Liver (tissue), 8 donors: ENCODE measurements at regions not wholly inside any gene's neighbourhood (a gene's known extent, or its start where the extent isn't known, plus 50 kb on each side); places are given as distances from the start of the nearest gene placed in this dataset.

Experiments used
- DNase-seq: peaks from one replicate; pipeline ENCODE4 v3.0.0-alpha.2; 2017; ENCODE audit warnings: low spot score
- H3K27ac ChIP-seq, 2 donors: one replicate each; pipeline ENCODE4 v1.7.0; 2013; ENCODE audit warnings: inconsistent platforms in 2 of 2, low read length in 2 of 2, control low read depth in 1 of 2, low read depth in 1 of 2, mild to moderate bottlenecking in 1 of 2
- H3K27me3 ChIP-seq, 4 donors: one replicate each; pipeline versions ENCODE4 v1.6.1 to v1.7.0; 2013; ENCODE audit warnings: low read length in 3 of 4, inconsistent platforms in 1 of 4, mild to moderate bottlenecking in 1 of 4, moderate library complexity in 1 of 4; ENCODE audit not compliant: control insufficient read depth in 4 of 4, insufficient read depth in 4 of 4
- H3K36me3 ChIP-seq, 4 donors: one replicate each; pipeline versions ENCODE4 v1.6.1 to v1.7.0; 2013; ENCODE audit warnings: low read length in 3 of 4, mild to moderate bottlenecking in 3 of 4, low read depth in 1 of 4, moderate library complexity in 1 of 4; ENCODE audit not compliant: control insufficient read depth in 4 of 4, insufficient read depth in 3 of 4
- H3K4me1 ChIP-seq, 4 donors: one replicate each; pipeline versions ENCODE4 v1.6.1 to v1.7.0; 2013; ENCODE audit warnings: low read length in 3 of 4, mild to moderate bottlenecking in 3 of 4, moderate library complexity in 1 of 4; ENCODE audit not compliant: control insufficient read depth in 4 of 4, insufficient read depth in 4 of 4
- H3K4me3 ChIP-seq, 3 donors: one replicate each; pipeline versions ENCODE4 v1.6.1 to v1.7.0; 2013; ENCODE audit warnings: low read length in 3 of 3, control low read depth in 1 of 3, low read depth in 1 of 3, mild to moderate bottlenecking in 1 of 3
- H3K9ac ChIP-seq, 2 donors: one replicate each; pipeline ENCODE4 v1.7.0; 2013; ENCODE audit warnings: low read length in 2 of 2, mild to moderate bottlenecking in 2 of 2, moderate library complexity in 2 of 2, control low read depth in 1 of 2, low read depth in 1 of 2
- H3K9me3 ChIP-seq, 4 donors: one replicate each; pipeline versions ENCODE4 v1.6.1 to v1.7.0; 2013; ENCODE audit warnings: low read length in 3 of 4; ENCODE audit not compliant: control insufficient read depth in 4 of 4
- CTCF ChIP-seq: fragments of 150-350 bp; IDR thresholded peaks from 2 replicates; pipeline ENCODE4 v1.5.1; 2017; ENCODE audit warnings: improper control_type of control experiment, low read depth, low read length; ENCODE audit not compliant: missing input control
- EGR1 ChIP-seq, 2 donors: IDR thresholded peaks; 2 replicates each; pipeline ENCODE4 v1.6.1; 2016 to 2018; ENCODE audit warnings: antibody characterized with exemption in 2 of 2, low read depth in 2 of 2
- FOXA1 ChIP-seq: IDR thresholded peaks from 2 replicates; pipeline ENCODE4 v1.6.1; 2016; ENCODE audit warnings: antibody characterized with exemption
- FOXA2 ChIP-seq: IDR thresholded peaks from 2 replicates; pipeline ENCODE4 v1.6.1; 2016; ENCODE audit warnings: antibody characterized with exemption
- GABPA ChIP-seq, 2 donors: IDR thresholded peaks in 1 of 2; conservative IDR thresholded peaks in 1 of 2; 2 replicates each; pipeline ENCODE4 v1.6.1; 2016; ENCODE audit warnings: antibody characterized with exemption in 2 of 2, mild to moderate bottlenecking in 1 of 2, moderate library complexity in 1 of 2
- HNF4A ChIP-seq, 2 donors: conservative IDR thresholded peaks; 2 replicates each; pipeline ENCODE4 v1.6.1; 2016; ENCODE audit warnings: antibody characterized with exemption in 2 of 2, mild to moderate bottlenecking in 2 of 2
- HNF4G ChIP-seq: IDR thresholded peaks from 2 replicates; pipeline ENCODE4 v1.6.1; 2016; ENCODE audit warnings: antibody characterized with exemption
- JUND ChIP-seq, 2 donors: IDR thresholded peaks; 2 replicates each; pipeline ENCODE4 v1.6.1; 2016; ENCODE audit warnings: antibody characterized with exemption in 2 of 2
- MAX ChIP-seq: IDR thresholded peaks from 2 replicates; pipeline ENCODE4 v1.6.1; 2016; ENCODE audit warnings: antibody characterized with exemption
- NR2F2 ChIP-seq: IDR thresholded peaks from 2 replicates; pipeline ENCODE4 v1.6.1; 2016; ENCODE audit warnings: antibody characterized with exemption
- RAD21 ChIP-seq, 2 donors: IDR thresholded peaks; 2 replicates each; pipeline ENCODE4 v1.6.1; 2016; ENCODE audit warnings: antibody characterized with exemption in 2 of 2, mild to moderate bottlenecking in 2 of 2
- REST ChIP-seq: IDR thresholded peaks from 2 replicates; pipeline ENCODE4 v1.6.1; 2016; ENCODE audit warnings: antibody characterized with exemption, mild to moderate bottlenecking
- RXRA ChIP-seq, 2 donors: IDR thresholded peaks; 2 replicates each; pipeline ENCODE4 v1.6.1; 2017 to 2018; ENCODE audit warnings: antibody characterized with exemption in 2 of 2, mild to moderate bottlenecking in 1 of 2
- TAF1 ChIP-seq: conservative IDR thresholded peaks from 2 replicates; pipeline ENCODE4 v1.6.1; 2016; ENCODE audit warnings: antibody characterized with exemption, mild to moderate bottlenecking
- YY1 ChIP-seq: IDR thresholded peaks from 2 replicates; pipeline ENCODE4 v1.6.1; 2016; ENCODE audit warnings: antibody characterized with exemption, mild to moderate bottlenecking
- ZBTB33 ChIP-seq: IDR thresholded peaks from 2 replicates; pipeline ENCODE4 v1.6.1; 2016; ENCODE audit warnings: antibody characterized with exemption
- WGBS: extraction: QIAGEN DNeasy Blood & Tissue Kit; methylation state at CpG from one replicate; pipeline ENCODE4 v1.1.7; 2013; 5-methylcytosine and 5-hydroxymethylcytosine counted together
- donor health status: healthy.
- donor health status: healthy.
- donor health status: healthy.
- donor health status: healthy.
- donor health status: healthy.

GRCh38 chr7:84283798-84284197 is 89.2 kb upstream of the SEMA3A start:
- Histone ChIP-seq H3K36me3 (no peaks in the 10 kb centered on the region), H3K27me3 (peaks cover 0 to 2% (median 0%) of the 10 kb centered on the region in 4 donors), H3K9ac (no peak overlapping the region), H3K4me3 (no peak overlapping the region), H3K9me3 (no peaks in the 10 kb centered on the region), H3K4me1 (no peaks in the 10 kb centered on the region), H3K27ac (no peak overlapping the region)
- 77% methylated on average over 2 of the region's 2 CpGs for WGBS
- DNase-seq: no peak
- TF ChIP-seq JUND (IDR thresholded peaks at IDR 0.05) (no peak), NR2F2 (no peak), TAF1 (no peak), MAX (no peak), EGR1 (IDR thresholded peaks at IDR 0.05; ENCODE audit: low read depth in 2 of 2) (no peak), HNF4A (conservative IDR thresholded peaks at IDR 0.05) (no peak), REST (no peak), HNF4G (no peak), ZBTB33 (no peak), RAD21 (IDR thresholded peaks at IDR 0.05) (no peak), GABPA (IDR thresholded peaks at IDR 0.05 in 1 of 2, conservative IDR thresholded peaks at IDR 0.05 in 1 of 2) (no peak)

GRCh38 chr7:84281518-84281917 is 86.9 kb upstream of the SEMA3A start:
- Histone ChIP-seq H3K9ac (no peak overlapping the region), H3K36me3 (no peaks in the 10 kb centered on the region), H3K4me1 (no peaks in the 10 kb centered on the region), H3K27ac (no peak overlapping the region), H3K27me3 (no peaks in the 10 kb centered on the region), H3K4me3 (no peak overlapping the region), H3K9me3 (no peaks in the 10 kb centered on the region)
- no peak for DNase-seq
- no peak for TF ChIP-seq FOXA2
- TF ChIP-seq FOXA1: no peak
- TF ChIP-seq NR2F2: no peak
- no peak for TF ChIP-seq EGR1 (IDR thresholded peaks at IDR 0.05; ENCODE audit: low read depth in 2 of 2)
- no peak for TF ChIP-seq MAX
- TF ChIP-seq REST: no peak
- TF ChIP-seq YY1: no peak
- no peak for TF ChIP-seq CTCF
- no peak for TF ChIP-seq GABPA (IDR thresholded peaks at IDR 0.05 in 1 of 2, conservative IDR thresholded peaks at IDR 0.05 in 1 of 2)
- TF ChIP-seq JUND (IDR thresholded peaks at IDR 0.05): no peak
- no peak for TF ChIP-seq ZBTB33
- TF ChIP-seq HNF4A (conservative IDR thresholded peaks at IDR 0.05): no peak
- no peak for TF ChIP-seq HNF4G
- no peak for TF ChIP-seq RAD21 (IDR thresholded peaks at IDR 0.05)
- no peak for TF ChIP-seq RXRA (IDR thresholded peaks at IDR 0.05)
